ENCODE measurements at regions not wholly inside any gene's neighbourhood (a gene's known extent, or its start where the extent isn't known, plus 50 kb on each side); places are given as distances from the start of the nearest gene placed in this dataset.
"Not testable (repeated sequence)": the region's sequence is repeated elsewhere in the genome, so short reads cannot be mapped to it uniquely, and the experiment has no call there.

DNA sequence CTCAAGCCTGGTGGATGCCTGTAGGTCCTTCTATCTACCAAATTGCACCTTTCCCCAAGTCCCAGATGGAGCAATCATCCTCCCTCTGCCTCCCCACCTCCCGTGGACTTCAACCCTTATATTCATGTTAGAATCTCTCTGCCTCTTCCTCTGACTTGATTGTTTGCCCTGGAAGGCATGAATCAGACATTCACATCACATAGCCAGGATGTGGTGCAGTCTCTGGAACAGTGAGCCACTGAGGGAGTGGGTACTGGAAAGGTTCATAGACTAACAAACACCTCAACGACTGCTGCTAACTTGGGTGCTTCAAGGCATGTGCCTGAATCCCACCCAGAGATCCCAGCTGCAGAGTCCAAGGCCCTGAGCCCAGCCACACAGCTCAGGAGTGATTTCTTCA, 494.0 kb downstream of the TNS3 start:
- DNase-seq: no peak

DNA sequence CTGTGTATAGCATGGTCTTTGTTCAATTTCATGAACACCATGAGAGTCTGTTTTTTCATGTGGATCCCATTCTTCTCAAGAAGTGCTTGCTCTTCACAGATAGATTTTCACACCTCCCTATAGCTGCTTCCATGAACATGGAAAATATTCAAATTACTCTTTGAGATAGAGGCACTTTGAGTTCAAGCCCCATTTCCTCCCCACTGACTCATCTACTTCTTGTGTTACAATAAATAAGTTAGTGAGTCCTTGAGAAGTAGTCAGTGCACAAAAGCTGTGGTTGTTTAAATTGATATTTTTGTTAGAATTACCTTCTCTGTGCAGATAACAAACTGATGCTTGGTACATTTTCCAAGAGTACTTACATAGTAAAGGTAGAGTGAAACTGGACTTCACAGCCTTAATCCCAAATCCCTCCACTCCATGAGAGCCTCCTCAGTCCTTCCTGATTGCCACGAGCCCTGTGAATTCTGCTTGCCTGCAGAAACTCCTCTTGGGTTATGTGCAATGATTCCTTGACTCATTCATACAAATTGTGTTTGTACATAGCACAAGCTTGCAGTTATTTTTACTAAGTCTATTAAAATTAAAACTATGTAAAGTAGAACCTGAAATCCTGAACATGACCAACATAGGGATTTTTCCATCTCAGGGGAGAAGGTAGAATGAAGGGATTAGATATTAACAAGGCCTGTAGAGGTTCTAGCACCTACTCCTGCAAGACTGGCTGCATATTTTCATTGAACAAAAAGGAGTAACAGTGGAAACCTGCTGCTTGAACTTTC, 496.2 kb downstream of the TNS3 start:
- no peak for DNase-seq

DNA sequence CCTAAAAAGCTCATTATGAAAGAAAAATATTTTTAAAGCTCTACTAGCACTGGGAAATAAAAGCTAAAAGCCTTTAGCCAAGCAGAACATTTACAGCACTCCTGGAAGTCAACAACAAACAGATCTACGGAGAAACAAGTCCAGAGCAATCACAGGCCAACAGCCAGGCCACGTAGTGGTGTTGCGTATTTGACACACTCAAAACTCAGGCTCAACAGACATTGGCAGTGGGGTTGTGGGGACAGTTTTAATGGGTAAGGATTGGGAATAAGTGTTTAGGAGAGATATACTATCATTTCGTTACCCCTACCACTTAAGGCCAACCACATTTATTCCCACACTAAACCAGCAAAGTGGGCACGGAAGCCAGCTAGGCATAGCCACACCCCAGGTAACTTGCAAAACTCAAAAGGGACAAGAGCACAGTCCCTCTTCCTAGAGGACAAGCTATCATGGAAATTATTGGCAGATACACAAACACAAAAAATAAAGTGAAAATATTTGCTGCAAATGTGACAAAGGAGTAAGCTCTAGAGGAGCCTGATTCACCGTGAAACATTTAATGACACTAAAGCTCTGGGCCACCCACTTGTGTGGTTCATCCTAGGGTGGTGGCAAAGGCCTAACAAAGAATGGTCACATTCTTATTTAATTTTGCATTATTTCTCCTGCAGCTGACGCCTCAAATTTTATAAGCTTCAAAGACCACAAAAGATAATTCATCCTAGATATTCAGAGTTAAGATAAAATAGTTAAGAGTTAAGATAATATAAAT, 498.2 kb downstream of the TNS3 start:
- DNase-seq: no peak

GRCh38 chr7:47080816-47081215, 501.1 kb downstream of the TNS3 start:
- no peak for DNase-seq

GRCh38 chr7:47078241-47078640, 503.7 kb downstream of the TNS3 start:
- no peak for DNase-seq

DNA sequence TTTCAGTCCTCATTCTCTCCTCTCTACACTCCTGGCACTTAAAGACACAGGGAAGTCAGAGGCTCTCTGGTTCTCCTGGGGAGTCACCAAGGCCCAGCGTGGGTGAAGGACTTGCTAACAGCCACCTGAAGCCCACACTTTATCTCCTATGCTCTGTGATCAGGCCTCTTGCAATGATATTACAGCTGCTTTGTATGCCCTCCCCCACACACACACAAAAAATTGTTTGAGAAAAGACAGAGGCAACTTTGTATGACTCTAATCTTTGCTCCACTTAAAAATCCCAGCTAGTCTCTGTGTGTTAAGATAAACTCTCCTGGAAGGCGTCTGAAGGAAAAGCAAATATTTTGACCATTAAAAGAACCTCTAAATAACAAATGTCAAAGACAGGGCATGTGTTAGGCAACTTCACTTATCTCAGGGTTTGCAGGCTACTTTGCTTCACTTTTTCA, 507.2 kb downstream of the TNS3 start:
- DNase-seq: no peak

GRCh38 chr7:47073284-47073683, 508.6 kb downstream of the TNS3 start:
- no peak for DNase-seq

DNA sequence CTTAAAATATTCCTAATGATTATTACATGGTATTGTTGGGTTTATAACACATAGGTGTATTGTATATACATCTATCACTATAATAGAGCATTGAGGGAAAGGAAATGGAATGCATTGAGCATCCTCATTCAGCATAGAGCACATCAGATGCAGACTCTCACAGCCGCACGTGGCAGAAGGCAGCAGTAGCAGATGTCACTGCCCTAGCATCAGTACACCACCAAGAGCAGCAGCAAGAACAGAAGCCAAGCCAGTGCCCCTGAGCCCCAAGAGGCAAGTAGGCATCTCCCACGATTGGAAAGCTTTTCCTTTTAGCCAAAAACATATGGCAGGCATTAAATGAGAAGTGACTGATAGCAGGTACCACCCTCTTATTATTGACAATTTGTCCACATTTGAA, 510.0 kb downstream of the TNS3 start:
- no peak for DNase-seq

GRCh38 chr7:47069385-47070076, 512.4 kb downstream of the TNS3 start:
- no peak for DNase-seq

DNA sequence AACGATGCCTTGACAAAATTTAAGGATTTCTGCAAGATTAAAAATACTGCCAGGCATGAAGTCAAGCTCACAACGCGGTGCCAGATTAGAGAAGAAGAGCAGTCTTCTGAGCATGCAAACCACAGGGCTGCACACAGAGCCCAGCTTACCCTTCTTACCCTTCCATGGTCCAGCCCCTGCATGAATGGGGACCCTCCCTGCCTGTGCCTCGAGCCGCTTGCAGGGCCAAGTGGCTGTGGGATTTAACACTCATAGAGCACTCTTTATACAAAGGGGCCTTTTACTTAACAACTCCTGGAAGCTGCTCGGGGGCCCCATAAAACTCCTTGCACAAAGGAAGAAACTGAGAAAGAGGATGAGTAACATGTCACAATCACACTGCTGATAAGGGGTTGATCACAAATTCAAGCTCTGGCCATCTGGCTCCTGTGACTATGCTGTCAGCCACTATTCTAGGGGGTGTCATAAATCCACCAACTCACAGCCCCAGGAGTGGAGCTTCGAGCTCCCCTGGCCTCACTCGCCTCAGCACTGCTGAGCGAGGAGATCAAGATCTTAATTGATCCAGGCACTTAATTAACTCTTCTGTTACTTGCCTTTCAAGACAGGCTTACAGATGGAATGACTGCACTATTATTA, 514.8 kb downstream of the TNS3 start:
- no peak for DNase-seq

GRCh38 chr7:47056731-47057130, 525.2 kb downstream of the TNS3 start:
- no peak for DNase-seq

GRCh38 chr7:47052541-47053208, 529.2 kb downstream of the TNS3 start:
- DNase-seq: not testable (repeated sequence)

GRCh38 chr7:47049234-47049774, 532.6 kb downstream of the TNS3 start:
- no peak for DNase-seq

- DNase-seq: no peak
Measured at GRCh38 chr7:47047384-47047783, 534.5 kb downstream of the TNS3 start.

- no peak for DNase-seq
Measured at GRCh38 chr7:47046949-47047348, 535.0 kb downstream of the TNS3 start.

GRCh38 chr7:47045207-47046051, 536.5 kb downstream of the TNS3 start:
- DNase-seq: no peak

- no peak for DNase-seq
Measured at GRCh38 chr7:47044625-47045024, 537.3 kb downstream of the TNS3 start.

GRCh38 chr7:47043304-47043703, 538.6 kb downstream of the TNS3 start:
- DNase-seq: no peak

- no peak for DNase-seq
Measured at GRCh38 chr7:47042669-47043068, 539.2 kb downstream of the TNS3 start.

DNA sequence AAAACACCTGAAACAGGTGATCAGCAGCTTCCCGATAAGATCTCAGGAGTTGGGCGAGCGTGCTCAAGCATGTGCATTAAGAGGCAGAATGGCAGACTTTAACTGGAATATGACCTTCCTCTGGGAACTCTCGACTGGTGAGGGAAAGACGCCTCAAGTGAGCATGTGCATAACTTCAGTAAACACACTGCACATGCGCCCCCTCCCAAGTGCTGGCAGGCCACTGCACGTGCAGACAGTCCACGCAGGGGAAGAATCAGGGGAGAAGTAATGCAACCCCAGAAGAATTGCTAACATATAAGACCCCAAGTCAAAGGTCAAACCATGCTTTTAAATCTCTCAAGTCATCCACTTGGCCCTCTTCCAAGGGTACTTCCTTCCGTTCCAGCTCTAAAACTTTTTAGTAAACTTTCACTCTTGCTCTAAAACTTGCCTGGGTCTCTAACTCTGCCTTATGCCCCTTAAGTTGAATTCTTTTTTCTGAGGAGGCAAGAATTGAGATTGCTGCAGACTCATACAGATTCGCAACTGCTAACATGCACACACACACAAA, 541.0 kb downstream of the TNS3 start:
- no peak for DNase-seq

GRCh38 chr7:47039904-47040303, 542.0 kb downstream of the TNS3 start:
- no peak for DNase-seq

Data from activated naive CD4-positive, alpha-beta T cell treated with anti-CD3 and anti-CD28 coated beads, Interleukin-2, amount 50 U/mL, for 16 hours (primary cell).